GM21825 (cell line): ENCODE measurements at regions not wholly inside any gene's neighbourhood (a gene's known extent, or its start where the extent isn't known, plus 50 kb on each side); places are given as distances from the start of the nearest gene placed in this dataset.
"Not testable (repeated sequence)": the region's sequence is repeated elsewhere in the genome, so short reads cannot be mapped to it uniquely, and the experiment has no call there.

Experiments used
- ATAC-seq: cut with Tn5 transposase; IDR thresholded peaks from one replicate; pipeline ENCODE4 v1.9.1; 2021; ENCODE audit warnings: mild to moderate bottlenecking, moderate library complexity; ENCODE audit not compliant: unreplicated experiment

DNA sequence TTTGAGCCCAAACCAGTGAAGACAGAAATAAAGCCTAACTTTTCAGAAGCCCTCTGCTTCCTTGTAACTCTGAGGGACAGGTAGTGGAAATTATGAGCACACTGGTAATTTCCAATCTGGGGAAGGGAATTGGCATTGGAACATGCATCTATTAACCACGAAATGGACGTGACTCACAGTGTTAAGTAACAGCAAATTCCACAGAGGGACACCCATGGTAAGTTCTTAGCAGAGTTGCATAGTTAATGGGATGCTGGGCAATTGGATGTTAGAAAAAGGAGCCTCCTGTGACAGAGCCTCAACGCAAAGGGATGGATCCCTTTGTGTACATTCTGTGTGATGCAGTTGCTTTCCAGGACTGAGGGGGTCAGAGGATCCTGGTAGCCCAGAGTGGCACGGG is 168.6 kb downstream of the SEMA6D start:
- ATAC-seq: no peak

DNA sequence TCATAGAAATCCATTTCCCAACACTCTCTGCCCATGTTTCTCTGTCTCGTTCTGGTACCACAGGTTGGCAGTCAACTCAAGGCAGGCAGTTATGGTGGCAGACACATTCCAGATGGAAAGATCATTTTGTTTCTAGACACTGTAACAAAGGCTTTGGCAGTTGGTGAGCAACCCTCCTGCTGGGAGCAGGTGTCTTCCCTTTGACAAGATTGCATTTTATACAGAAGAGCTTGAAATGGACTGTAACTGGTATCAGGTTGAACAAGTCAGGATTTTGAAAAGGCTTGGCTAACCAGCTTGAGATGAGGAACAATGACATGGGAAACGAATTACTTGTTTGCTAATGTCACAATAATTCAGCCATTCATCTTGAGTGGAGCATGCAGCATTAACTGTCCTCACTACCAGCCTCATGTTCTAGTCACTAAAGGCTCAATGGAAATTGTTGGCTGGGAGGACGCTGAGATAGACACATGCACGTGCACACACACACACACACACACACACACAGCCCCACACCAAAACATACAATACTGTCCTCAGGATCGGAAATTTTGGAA is 170.0 kb downstream of the SEMA6D start:
- ATAC-seq: no peak

DNA sequence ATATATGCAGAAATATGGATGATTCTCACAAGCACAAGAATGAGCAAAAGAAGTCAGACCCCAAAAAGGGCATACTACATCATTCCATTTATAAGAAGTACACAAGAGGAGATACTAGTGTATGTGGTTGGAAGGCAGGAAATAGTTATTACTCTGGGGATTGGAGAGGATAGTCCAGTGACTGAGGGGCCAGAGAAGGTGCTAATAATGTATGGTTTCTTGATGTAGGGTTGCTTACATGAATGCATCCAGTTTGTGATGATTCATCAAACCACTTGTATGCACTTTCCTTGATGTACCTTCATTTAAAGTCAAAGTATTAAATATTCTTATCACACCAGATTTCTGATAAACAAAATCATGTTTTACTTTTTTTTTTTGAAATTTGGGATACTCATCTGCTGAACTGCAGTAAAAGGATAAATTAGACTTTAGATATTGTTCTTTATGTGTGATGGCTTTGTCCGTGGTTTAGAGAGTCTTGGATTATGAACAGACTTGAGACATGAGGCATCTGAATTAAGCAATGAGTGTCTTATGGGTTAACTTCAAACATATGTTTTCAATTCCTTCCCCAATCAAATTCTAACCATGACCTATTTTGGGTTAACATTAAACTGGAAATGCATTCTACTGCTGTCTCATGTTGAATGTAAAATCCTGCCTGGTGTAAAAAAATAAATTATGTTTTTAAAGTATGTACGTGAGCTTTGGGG is 171.2 kb downstream of the SEMA6D start:
- ATAC-seq: no peak

DNA sequence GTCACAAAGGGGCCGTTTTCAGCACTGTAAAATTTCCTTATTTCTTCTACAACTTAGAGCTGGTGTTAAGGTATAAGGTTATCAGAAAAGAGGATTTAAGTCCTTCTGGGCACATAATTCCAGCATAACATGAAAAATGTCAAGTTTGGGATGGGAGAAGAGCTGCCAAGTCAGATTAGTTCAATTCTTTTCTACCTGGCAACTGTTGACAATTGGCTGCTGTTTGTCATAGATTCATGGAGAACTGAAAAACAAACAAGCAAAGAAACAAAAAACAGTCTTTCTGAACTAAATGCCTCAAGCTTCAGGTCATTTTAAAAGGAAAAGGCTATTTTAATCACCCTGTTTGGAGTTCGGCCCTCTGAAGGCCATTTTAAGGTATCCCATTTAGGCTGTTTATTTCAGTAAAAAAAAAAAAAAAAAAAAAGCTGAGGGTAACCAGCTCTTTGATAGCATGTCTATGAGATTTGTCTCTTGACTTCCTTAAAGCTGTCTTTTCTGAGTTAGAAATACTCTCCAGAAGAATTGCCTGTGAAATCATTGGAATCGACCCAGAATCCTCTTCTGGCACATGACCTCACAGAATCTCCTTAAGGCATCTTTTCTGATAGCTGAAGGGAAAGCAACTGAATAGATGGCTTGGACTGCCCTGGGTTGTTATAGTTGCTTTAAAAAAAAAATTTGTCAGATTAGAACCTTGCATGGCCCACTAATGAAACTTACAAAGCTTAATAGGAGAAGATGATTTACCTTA is 173.3 kb downstream of the SEMA6D start:
- no peak for ATAC-seq

DNA sequence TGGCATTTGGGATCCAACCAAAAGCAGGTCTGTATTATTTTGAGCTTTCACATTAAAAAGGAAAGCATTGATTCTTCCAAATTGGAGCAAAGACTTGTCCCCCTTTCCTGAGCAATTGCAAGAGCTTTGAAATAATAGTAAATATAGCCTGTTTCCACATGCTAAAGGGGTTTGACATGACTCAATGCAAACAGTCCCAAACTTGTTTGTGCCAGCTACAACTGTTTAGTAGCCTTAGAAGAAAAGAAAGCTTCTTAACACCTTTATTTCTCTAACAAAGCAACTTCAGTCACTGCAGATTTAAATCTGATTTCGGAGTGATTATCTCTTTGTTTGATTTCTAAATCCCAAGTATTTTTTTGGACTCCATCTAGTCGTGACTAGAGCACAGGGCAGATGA is 180.2 kb downstream of the SEMA6D start:
- ATAC-seq: no peak

DNA sequence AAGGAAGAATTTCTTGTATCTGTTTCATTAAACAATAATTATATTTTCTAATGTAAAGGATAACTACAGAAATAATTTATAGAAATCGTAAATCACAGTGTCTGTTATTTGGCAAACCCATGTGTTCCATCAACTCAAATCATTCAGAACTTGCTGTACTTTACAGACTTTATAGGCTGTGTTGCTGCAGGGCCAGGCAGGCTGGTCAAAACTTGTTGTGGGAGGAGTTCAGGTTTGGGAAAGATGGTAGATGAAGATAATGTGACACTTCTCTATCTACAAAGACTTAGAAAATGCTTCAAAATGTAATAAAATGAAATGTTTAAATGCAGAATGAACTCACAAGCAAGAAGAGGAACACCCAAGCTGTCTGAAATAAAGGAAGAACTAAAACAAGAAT is 183.4 kb downstream of the SEMA6D start:
- no peak for ATAC-seq

DNA sequence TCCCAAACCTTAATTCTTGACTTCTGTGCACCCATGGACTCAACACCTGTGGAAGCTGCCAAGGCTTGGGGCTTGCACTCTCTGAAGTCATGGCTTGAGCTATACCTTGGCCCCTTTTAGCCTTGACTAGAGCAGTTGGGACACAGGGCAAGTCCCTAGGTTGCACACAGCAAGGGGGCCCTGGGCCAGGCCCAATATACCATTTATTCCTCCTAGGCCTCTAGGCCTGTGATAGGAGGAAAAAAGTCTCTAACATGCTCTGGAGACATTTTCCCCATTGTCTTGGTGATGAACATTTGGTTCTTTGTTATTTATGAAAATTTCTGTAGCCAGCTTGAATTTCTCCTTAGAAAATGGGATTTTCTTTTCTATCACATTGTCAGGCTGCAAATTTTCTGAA is 186.1 kb downstream of the SEMA6D start:
- ATAC-seq: no peak

DNA sequence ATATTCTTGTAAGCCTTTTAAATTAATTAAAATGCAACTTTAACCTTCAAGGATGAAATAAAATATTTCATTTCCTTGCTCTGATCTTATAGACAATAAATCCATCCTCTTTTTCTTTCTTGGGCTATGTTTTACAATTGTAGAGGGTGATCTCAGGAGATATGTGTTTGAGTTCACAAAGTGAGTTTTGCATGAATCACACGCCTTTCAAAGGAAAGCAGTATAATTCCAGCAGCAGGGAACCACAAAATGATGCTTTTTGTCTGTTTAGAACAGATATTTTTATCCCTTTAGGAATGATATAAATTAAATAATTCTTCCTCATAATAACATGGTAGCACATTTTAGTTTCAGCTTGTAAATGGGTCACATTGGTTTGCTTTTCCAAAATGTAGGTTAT is 191.2 kb downstream of the SEMA6D start:
- ATAC-seq: no peak

DNA sequence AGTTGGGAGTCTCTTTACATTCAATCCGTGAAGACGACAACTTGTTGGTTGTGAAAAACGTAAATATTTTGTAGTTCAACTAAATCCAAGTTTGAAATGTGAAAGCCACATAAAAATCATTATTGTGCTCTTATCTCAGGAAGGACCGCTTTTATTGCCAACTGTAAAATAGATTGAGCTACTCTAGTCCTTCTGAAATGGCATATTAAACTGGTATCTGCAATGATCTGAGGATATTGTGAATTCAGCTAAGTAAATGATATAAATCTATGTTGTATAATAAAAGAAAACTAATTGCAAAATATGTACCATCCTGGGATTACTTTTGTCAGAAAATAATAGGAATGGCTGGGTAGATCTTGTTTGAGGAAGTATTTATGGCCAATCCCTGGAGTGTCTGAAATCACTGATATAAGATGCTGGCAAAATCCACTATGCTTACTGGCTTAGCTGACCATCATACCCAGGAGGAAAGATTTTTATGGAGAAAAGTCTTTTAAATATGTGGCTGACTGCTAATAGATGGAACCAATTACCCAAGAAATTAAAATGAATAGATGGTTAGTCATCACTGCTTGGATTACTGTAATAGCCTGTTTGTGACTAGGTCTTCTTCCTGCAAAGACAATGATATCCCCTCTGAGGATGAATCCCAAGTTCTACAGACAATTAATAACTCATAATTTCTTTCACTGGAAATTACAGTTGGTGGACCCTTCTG is 191.8 kb downstream of the SEMA6D start:
- no peak for ATAC-seq

DNA sequence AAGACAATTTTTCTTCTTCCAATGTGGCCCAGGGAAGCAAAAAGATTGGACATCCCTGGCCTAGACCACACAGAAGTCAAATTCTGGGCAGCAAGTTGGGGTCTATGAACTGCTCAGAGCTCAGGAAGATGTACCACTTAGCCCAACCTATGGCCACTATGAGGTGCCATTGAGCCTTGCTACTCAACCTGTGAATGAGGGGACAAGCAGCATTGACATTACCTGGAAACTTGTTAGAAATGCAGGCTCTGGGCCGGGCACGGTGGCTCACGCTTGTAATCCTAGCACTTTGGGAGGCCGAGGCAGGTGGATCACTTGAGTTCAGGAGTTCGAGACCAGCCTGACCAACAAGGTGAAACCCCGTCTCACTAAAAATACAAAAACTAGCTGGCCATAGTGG is 195.6 kb downstream of the SEMA6D start:
- ATAC-seq: not testable (repeated sequence)

DNA sequence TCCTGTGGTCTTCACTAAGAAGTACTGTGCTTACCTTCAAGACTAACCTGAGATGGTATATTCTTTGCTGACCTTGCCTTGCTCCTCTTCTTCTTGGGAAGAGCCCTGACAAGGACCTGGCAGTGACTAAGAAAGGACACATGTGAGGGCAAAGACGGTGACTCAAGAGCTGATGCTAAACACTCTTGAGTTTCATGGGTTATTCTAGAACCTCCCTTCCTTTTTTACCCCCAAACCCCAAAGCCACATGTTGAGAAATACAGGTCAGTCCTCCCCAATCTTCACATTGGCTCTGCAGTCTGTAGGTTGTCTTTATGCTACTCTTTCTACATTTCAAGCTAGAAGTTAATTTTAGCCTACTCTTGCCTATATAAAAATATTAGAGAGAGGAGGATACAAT is 200.6 kb downstream of the SEMA6D start:
- no peak for ATAC-seq

DNA sequence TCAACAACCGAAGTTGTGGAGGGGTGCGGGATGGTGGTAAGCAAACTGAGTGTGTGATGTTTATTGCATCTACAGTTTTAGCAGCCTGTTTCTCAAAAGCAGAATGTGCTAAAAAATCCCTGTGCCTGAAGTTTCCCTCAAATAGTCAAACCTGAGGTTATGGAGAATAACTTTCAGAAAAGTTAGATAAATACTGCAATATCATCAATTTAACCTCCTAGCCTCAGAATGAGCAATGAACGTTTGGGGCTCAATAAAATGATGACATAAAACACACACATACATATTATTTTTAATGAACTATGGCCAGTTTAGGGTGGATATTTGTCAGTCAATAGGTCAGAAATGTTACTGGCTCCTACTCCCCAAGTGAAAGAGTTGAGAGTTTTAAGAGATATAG is 201.6 kb downstream of the SEMA6D start:
- no peak for ATAC-seq

DNA sequence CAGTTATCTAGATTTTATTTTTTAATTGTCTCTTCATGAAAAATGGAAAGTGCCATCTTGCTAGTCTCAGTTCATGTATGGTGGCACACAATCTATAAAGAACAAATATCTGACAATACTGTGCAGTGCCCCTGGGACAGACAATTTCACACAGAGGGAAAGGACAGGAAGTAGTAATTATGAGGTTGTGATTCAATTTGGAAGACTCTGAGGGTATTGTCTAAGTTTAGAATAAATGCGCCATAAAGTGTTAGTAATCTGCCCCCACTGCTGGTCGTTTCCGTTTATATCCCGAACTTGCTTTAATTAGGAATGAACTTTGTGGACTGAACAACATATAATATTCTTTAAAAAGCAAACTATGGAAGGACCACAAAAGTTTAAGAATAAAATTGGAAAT is 196.4 kb upstream of the SLC24A5 start:
- ATAC-seq: no peak

DNA sequence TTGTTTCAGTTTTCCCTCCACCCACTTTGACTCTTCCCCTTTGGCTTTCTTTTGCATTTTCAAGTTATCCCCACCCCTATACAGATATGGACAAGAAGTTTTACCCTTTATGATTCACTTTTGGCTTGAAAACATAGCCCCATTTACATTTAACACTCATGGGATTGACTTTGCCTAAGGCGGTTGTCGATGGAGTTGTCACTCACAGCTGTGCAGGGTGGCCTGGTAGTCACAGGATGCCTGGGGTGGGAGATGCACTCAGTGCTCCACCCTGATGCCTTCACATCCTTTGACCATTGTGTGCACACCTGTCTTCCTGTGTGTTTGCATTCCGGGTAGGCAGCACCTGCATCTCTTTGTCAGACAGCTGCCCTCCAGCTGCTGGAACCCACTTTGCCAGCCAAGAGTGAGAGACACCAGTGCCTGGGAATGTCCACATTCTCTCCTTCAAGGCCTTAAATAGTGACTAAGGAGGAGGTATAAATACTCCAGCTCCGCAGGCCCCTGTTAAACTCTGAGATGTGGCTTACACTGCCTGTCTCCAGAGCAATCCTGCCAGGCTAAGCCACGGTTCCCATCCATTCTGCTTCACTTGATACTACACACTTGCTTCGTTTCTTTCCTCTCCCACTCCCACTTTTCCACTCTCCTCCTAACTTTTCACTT is 191.5 kb upstream of the SLC24A5 start:
- ATAC-seq: no peak

DNA sequence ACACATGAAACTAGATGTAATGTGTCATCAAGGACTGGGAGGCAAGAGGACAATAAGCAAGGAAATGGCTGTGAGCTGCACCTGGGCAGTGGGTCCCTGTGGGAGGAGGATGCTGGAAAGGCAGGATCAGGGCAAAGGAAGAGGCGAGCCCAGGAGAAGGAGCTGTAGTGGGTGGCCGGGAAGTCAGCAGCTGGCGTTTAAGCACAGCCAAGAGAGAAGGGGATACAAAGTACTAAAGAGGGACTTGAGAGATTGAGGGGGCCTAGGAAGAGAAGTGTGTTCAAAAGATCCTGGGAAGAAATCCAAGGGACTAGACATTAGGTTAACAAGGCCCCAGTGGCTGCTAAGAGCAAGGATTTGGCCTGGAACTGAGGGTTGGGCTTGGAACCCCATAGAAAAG is 188.5 kb upstream of the SLC24A5 start:
- ATAC-seq: no peak

DNA sequence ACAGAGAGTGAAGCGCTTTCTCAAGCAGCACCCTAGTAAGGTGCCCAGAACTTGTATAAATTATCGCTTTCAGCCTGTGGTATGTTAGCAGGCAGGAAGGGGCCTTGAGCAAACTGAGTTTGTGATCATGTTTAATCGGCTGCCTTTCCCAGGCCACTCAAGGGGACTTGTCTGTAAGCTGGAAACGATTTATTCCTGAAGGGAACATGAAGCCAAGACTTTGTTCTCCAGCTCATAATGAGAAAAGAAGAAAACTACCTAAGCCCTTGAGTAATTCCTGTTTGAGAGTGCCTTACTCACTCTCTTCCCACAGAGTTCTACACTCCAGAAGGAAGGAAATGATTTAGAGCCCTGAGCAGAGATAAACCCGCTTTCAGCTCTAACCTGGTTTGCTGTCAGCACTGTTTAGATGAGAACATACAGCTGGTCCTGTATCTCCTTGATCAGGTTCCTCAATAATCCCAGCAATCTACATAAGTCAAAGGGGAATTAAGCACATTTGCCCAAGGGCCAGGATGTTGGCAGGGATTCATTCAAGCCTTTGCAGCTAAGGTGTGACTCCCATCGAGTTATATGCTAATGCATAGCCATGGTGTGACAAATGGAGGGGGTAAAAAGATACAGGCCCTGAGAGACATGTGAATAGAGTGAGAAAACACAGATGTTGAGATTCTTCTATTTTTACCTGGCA is 187.7 kb upstream of the SLC24A5 start:
- no peak for ATAC-seq

DNA sequence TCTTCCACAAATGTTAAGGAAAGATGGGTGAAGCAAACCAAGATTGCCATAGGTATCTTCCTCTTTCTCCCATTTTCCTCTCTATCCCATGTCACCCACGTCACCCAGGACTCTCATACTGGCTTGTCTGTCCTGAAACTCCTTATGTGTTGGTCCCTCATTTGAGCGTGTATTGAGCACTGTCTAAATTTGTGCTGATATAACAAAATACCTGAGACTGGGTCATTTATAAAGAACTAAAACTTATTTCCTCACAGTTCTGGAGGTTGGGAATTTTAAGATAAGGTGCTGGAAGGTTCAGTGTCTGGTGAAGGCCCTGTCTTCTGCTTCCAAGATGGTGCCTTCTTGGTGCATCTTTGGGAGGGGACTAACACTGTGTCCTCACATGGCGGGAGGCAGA is 186.9 kb upstream of the SLC24A5 start:
- ATAC-seq: no peak

DNA sequence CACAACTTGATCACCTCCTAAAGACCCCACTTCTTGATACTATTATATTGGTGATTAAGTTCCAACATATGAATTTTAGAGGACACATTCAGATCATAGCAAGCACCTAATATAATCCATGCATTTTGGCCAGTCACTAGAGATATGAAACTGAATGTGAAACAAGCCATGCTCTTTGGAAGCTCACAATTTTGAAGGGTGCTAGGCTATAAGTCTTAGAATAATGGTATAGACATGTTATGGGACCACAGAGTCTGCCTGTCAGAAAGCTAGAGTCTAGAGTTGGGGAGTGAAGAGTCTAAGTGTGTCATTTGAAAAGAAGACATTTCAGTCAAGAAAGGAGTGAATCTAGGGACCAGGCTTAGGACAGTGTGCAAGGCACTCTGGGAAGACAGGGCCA is 186.4 kb upstream of the SLC24A5 start:
- no peak for ATAC-seq

DNA sequence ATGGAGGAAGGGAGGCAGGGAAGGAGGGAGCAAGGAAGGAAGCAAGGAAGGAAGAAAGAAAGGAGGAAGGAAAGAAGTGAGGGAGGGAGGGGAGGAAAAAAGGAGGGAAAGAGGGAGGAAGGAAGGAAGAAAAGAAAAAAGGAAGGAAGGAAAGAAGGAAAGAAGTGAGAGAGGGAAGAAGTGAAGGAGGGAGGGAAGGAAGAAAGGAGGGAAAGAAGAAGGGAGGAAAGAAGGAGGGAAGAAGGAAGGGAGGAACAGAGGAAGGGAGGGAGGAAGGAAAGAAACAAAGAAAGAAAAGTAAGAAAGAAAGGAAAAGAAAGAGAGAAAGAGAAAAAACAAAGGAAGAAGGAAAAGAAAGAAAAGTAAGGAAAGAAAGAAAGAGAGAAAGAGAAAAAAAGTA is 183.0 kb upstream of the SLC24A5 start:
- no peak for ATAC-seq

DNA sequence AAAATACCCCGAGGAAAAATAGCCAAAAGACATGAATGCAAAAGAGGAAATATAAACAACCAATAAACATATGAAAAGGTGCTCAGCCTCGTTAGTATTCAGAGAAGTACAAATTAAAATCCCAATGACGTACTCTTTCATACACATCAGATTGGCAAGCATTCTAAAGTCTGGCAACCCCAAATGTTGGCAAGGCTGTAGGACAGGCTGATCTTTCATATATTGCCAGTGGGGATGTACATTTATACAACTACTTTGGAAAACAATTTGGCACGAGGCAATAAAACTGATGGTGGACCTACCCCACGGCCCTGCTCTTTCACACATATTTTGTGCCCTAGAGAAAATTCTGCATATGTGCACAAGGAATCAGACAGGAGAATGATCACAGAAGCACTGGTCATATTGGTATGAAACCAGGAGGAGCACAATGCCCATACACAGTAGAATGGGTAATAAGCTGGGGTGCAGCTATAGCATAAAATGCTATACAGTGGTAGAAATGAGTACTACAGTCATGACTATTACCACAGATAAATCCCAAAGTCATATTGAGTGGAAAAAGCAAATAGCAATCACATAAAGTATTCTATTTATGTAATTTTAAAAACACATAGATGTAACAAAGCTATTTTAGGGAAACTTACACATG is 176.0 kb upstream of the SLC24A5 start:
- no peak for ATAC-seq
